Right atrium auricular region (tissue), 2 donors: ENCODE measurements at regions not wholly inside any gene's neighbourhood (a gene's known extent, or its start where the extent isn't known, plus 50 kb on each side); places are given as distances from the start of the nearest gene placed in this dataset.
"Not testable (repeated sequence)": the region's sequence is repeated elsewhere in the genome, so short reads cannot be mapped to it uniquely, and the experiment has no call there.

Source experiments
- DNase-seq: peaks from one replicate; pipeline ENCODE4 v3.0.0-alpha.2; 2019; ENCODE audit warnings: low spot score
- H3K27ac ChIP-seq, 2 donors: fragments of 200-600 bp; sonication (generic); 1 replicate in 1 of 2; 2 replicates in 1 of 2; pipeline ENCODE4 v1.5.1; 2016 to 2019
- H3K27me3 ChIP-seq, 2 donors: fragments of 200-600 bp; sonication (generic); one replicate each; pipeline versions ENCODE4 v1.5.1 to v1.6.0; 2017 to 2019
- H3K36me3 ChIP-seq: fragments of 200-600 bp; sonication (generic); one replicate; pipeline ENCODE4 v1.5.1; 2016
- H3K4me1 ChIP-seq, 2 donors: fragments of 200-600 bp; sonication (generic); one replicate each; pipeline versions ENCODE4 v1.5.1 to v1.6.0; 2017 to 2019
- H3K4me3 ChIP-seq, 2 donors: fragments of 200-600 bp; sonication (generic); 1 replicate in 1 of 2; 2 replicates in 1 of 2; pipeline ENCODE4 v1.5.1; 2017 to 2019; ENCODE audit warnings: mild to moderate bottlenecking in 1 of 2, moderate library complexity in 1 of 2
- H3K9me3 ChIP-seq, 2 donors: fragments of 200-600 bp; sonication (generic); one replicate each; pipeline ENCODE4 v1.5.1; 2019
- CTCF ChIP-seq, 2 donors: fragments of 200-600 bp; sonication (generic); IDR thresholded peaks; one replicate each; pipeline ENCODE4 v1.5.1; 2019; ENCODE audit warnings: antibody characterized with exemption in 2 of 2

GRCh38 chr2:228927028-228928010 lies 343.8 kb downstream of the PID1 start:
- no peak for TF ChIP-seq CTCF (IDR thresholded peaks at IDR 0.05)
- Histone ChIP-seq H3K4me1 (no peaks in the 10 kb centered on the region), H3K9me3 (peaks cover 0 to 13% of the 10 kb centered on the region in 2 donors), H3K36me3 (no peaks in the 10 kb centered on the region), H3K27me3 (no peaks in the 10 kb centered on the region), H3K4me3 (no peak overlapping the region), H3K27ac (no peak overlapping the region)
- no peak for DNase-seq

GRCh38 chr2:228919808-228920207 lies 351.3 kb downstream of the PID1 start:
- DNase-seq = no peak
- H3K4me3 ChIP-seq = no peak overlapping the region
- TF ChIP-seq CTCF (IDR thresholded peaks at IDR 0.05) = no peak
- no peaks in the 10 kb centered on the region for H3K27me3 ChIP-seq
- H3K4me1 ChIP-seq = no peaks in the 10 kb centered on the region
- H3K27ac ChIP-seq = no peak overlapping the region
- H3K9me3 ChIP-seq = no peaks in the 10 kb centered on the region
- no peaks in the 10 kb centered on the region for H3K36me3 ChIP-seq

- no peaks in the 10 kb centered on the region for H3K36me3 ChIP-seq
- H3K4me3 ChIP-seq = no peak overlapping the region
- TF ChIP-seq CTCF (IDR thresholded peaks at IDR 0.05) = no peak
- H3K9me3 ChIP-seq = no peaks in the 10 kb centered on the region
- no peaks in the 10 kb centered on the region for H3K4me1 ChIP-seq
- H3K27ac ChIP-seq = no peak overlapping the region
- DNase-seq = no peak
- H3K27me3 ChIP-seq = no peaks in the 10 kb centered on the region
These were observed 353.9 kb downstream of the PID1 start for GRCh38 chr2:228917220-228917619.

- Histone ChIP-seq H3K27me3 (no peaks in the 10 kb centered on the region), H3K4me3 (no peak overlapping the region), H3K36me3 (no peaks in the 10 kb centered on the region), H3K9me3 (no peaks in the 10 kb centered on the region), H3K27ac (no peak overlapping the region), H3K4me1 (no peaks in the 10 kb centered on the region)
- no peak for DNase-seq
- TF ChIP-seq CTCF (IDR thresholded peaks at IDR 0.05) = no peak
These were observed 354.5 kb downstream of the PID1 start for GRCh38 chr2:228916416-228917090.

GRCh38 chr2:228913176-228913575 lies 357.9 kb downstream of the PID1 start:
- H3K9me3 ChIP-seq = no peaks in the 10 kb centered on the region
- TF ChIP-seq CTCF (IDR thresholded peaks at IDR 0.05) = no peak
- DNase-seq = no peak

GRCh38 chr2:228910872-228911271 lies 360.2 kb downstream of the PID1 start:
- H3K36me3 ChIP-seq, H3K27me3 ChIP-seq, H3K27ac ChIP-seq, H3K4me3 ChIP-seq, DNase-seq, H3K9me3 ChIP-seq, H3K4me1 ChIP-seq: not testable (repeated sequence)

More at GRCh38 chr2:228913176-228913575, 357.9 kb downstream of the PID1 start:
- Histone ChIP-seq H3K4me3 (no peak overlapping the region), H3K36me3 (no peaks in the 10 kb centered on the region), H3K27ac (no peak overlapping the region), H3K27me3 (no peaks in the 10 kb centered on the region), H3K4me1 (no peaks in the 10 kb centered on the region)
